Esophagus squamous epithelium (tissue), 5 donors: ENCODE measurements at regions not wholly inside any gene's neighbourhood (a gene's known extent, or its start where the extent isn't known, plus 50 kb on each side); places are given as distances from the start of the nearest gene placed in this dataset.

Experiments used
- DNase-seq: peaks from one replicate; lab custom pipeline; 2025; lab: John Stamatoyannopoulos, UW
- H3K27ac ChIP-seq, 4 donors: fragments of 200-600 bp; sonication (generic); one replicate each; pipeline ENCODE4 v1.5.1; 2016 to 2019; ENCODE audit warnings: mild to moderate bottlenecking in 1 of 4
- H3K27me3 ChIP-seq, 4 donors: fragments of 200-600 bp; sonication (generic); 1 replicate in 3 of 4; 2 replicates in 1 of 4; pipeline versions ENCODE4 v1.5.1 to v1.6.0; 2017 to 2021; ENCODE audit warnings: antibody characterized with exemption in 1 of 4
- H3K36me3 ChIP-seq, 3 donors: fragments of 200-600 bp; sonication (generic); one replicate each; pipeline ENCODE4 v1.5.1; 2016 to 2019
- H3K4me1 ChIP-seq, 3 donors: fragments of 200-600 bp; sonication (generic); one replicate each; pipeline ENCODE4 v1.5.1; 2017 to 2019
- H3K4me3 ChIP-seq, 4 donors: fragments of 200-600 bp; sonication (generic); 1 replicate in 3 of 4; 2 replicates in 1 of 4; pipeline ENCODE4 v1.5.1; 2016 to 2019; ENCODE audit warnings: mild to moderate bottlenecking in 2 of 4, moderate library complexity in 1 of 4
- H3K9me3 ChIP-seq, 3 donors: fragments of 200-600 bp; sonication (generic); one replicate each; pipeline ENCODE4 v1.5.1; 2016 to 2019
- POLR2A ChIP-seq, 4 donors: fragments of 450-650 bp; IDR thresholded peaks; one replicate each; pipeline ENCODE4 v1.6.1; 2017; ENCODE audit warnings: antibody characterized with exemption in 4 of 4, mild to moderate bottlenecking in 4 of 4, moderate library complexity in 3 of 4
- WGBS, 2 donors: methylation state at CpG; one replicate each; pipeline ENCODE4 v1.1.5; 2018; 5-methylcytosine and 5-hydroxymethylcytosine counted together
- intact Hi-C: fragments of 100-400 bp; cut with DNase I; formaldehyde crosslinking; loops from one replicate; pipeline ENCODE4 v1.15.0; 2022
- TF ChIP-seq, protein P1 (sequence below), 6 experiments: fragments of 450-650 bp in 4 of 6; fragments of 200-600 bp in 2 of 6; sonication (generic) in 2 of 6; IDR thresholded peaks; one replicate each; pipeline ENCODE4 v1.5.1; 2016 to 2019; ENCODE audit warnings: antibody characterized with exemption in 6 of 6, mild to moderate bottlenecking in 4 of 6, moderate library complexity in 4 of 6
- donor health status: DM: yes; HTN: yes; CAD: no.

DNA sequence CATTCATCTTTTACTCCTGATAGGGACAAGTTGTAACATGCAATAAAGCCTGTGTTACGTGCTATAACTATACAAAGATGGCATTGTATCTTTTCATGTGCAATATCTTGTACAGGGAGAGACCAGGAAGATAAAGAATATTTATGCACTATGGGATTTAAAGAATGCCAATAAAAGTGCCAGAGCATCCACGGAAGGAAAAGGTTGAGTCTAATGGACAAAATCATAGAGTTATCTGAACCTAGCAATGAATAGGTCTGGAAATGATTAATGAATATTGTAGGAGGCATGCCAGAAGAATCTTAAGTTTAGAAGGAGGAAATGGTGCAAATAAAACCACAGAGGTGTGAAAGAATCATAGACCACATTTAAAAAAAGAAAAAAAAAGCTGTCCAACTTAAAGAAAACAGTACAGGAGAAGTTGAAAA lies 263.9 kb downstream of the KCNC2 start:
- Histone ChIP-seq H3K27me3 (no peaks in the 10 kb centered on the region), H3K4me1 (no peaks in the 10 kb centered on the region), H3K4me3 (no peak overlapping the region), H3K27ac (no peak overlapping the region), H3K36me3 (no peaks in the 10 kb centered on the region), H3K9me3 (no peaks in the 10 kb centered on the region)
- WGBS, 2 donors, result 25 to 43% methylated on average over 2 of the region's 2 CpGs
- TF ChIP-seq POLR2A (IDR thresholded peaks at IDR 0.05), result no peak
- TF ChIP-seq, protein P1, sequence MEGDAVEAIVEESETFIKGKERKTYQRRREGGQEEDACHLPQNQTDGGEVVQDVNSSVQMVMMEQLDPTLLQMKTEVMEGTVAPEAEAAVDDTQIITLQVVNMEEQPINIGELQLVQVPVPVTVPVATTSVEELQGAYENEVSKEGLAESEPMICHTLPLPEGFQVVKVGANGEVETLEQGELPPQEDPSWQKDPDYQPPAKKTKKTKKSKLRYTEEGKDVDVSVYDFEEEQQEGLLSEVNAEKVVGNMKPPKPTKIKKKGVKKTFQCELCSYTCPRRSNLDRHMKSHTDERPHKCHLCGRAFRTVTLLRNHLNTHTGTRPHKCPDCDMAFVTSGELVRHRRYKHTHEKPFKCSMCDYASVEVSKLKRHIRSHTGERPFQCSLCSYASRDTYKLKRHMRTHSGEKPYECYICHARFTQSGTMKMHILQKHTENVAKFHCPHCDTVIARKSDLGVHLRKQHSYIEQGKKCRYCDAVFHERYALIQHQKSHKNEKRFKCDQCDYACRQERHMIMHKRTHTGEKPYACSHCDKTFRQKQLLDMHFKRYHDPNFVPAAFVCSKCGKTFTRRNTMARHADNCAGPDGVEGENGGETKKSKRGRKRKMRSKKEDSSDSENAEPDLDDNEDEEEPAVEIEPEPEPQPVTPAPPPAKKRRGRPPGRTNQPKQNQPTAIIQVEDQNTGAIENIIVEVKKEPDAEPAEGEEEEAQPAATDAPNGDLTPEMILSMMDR (IDR thresholded peaks at IDR 0.05), result no peak
- no peak for DNase-seq
- intact Hi-C loops, result no loop called here

DNA sequence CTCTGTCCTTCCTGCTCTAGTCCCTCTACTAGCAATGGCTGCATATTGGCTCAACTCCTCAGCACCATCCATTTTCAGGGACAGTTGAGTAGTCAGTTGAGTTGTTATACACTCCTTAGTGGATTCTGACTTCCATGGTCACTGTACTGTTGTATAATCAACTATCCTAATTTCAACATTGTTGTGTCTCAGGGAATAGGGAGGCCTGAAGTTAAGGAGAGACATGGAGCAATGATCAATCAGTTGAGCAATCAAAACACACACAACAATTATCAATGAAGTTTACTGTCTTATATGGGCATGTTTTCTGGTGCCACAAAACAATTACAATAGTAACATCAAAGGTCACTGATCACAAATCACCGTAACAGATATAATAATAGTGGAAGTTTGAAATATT lies 255.9 kb downstream of the KCNC2 start:
- Histone ChIP-seq H3K4me3 (no peak overlapping the region), H3K27ac (no peak overlapping the region), H3K27me3 (no peaks in the 10 kb centered on the region), H3K4me1 (no peaks in the 10 kb centered on the region), H3K9me3 (peaks cover 0 to 11% (median 7%) of the 10 kb centered on the region in 3 donors), H3K36me3 (no peaks in the 10 kb centered on the region)
- 80 to 88% methylated on average over 1 of the region's 1 CpG for WGBS, 2 donors
- intact Hi-C loops, result no loop called here
- TF ChIP-seq POLR2A (IDR thresholded peaks at IDR 0.05), result no peak
- no peak for DNase-seq

DNA sequence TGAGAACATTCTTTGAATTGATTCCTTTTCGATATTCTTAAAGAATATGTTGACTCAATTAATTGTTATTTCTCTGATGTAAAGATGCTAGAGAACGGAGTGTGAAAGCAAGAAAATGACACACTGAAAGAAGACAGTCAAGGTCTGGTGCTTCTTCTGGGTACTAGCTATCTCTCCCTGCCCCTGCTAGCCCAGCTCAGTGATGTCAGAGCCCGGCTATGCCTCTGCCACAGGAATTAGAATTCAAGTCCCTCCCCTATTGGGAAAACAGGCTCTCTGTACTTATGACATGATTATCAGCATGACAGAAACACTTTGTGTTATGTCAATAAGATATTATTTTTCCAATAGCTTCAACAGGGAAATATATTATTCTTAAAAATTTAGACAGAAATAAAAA lies 252.4 kb downstream of the KCNC2 start:
- Histone ChIP-seq H3K9me3 (peaks cover 0 to 11% (median 7%) of the 10 kb centered on the region in 3 donors), H3K27ac (no peak overlapping the region), H3K4me3 (no peak overlapping the region), H3K27me3 (no peaks in the 10 kb centered on the region), H3K36me3 (no peaks in the 10 kb centered on the region), H3K4me1 (no peaks in the 10 kb centered on the region)
- intact Hi-C loops, result no loop called here
- 77 to 79% methylated on average over 3 of the region's 3 CpGs for WGBS, 2 donors
- no peak for TF ChIP-seq POLR2A (IDR thresholded peaks at IDR 0.05)
- TF ChIP-seq, protein P1 (IDR thresholded peaks at IDR 0.05), result no peak
- no peak for DNase-seq

DNA sequence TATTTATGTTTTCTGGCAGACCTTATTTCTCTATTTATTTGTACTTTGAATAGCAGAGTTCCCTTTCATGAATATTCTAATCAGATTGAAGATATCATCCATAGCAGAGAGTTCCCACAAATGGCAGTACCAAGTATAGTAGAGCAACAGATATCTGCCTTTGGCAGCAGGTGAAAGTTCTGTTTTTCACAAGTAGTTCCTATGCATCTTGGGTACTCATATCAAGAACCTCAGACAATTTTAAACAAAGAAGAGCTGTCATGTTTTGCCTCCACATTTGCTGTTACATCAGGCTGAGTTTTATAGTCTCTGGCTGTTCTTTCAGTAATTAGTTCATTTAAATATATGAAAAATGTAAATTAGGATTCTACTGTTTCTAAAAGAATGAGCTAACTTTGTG lies 252.0 kb downstream of the KCNC2 start:
- intact Hi-C loops, result no loop called here
- Histone ChIP-seq H3K4me1 (no peaks in the 10 kb centered on the region), H3K36me3 (no peaks in the 10 kb centered on the region), H3K27ac (no peak overlapping the region), H3K27me3 (no peaks in the 10 kb centered on the region), H3K4me3 (no peak overlapping the region), H3K9me3 (peaks cover 0 to 11% (median 7%) of the 10 kb centered on the region in 3 donors)
- no peak for DNase-seq
- TF ChIP-seq, protein P1 (IDR thresholded peaks at IDR 0.05), result no peak
- TF ChIP-seq POLR2A (IDR thresholded peaks at IDR 0.05), result no peak

DNA sequence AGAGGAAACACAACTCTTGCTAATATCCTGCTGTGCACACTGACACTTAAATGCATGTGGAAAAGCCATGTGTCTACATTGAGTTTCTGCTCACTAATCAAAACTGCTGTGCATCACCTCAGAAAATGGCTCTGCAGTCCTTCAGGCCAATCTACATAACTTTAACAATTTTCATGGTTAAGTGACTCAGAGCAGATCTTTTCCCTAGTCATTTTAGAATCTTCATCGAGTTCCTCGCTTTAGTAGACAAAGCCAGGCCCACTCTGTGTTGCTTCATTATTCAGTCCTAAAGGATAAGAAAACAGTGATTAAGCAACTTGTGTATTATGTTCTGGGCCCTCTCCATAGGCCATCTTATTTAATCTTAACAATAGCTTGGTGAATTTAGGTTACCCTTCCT lies 250.0 kb downstream of the KCNC2 start:
- no peaks in the 10 kb centered on the region for H3K27me3 ChIP-seq
- H3K4me1 ChIP-seq, result no peaks in the 10 kb centered on the region
- TF ChIP-seq POLR2A (IDR thresholded peaks at IDR 0.05), result no peak
- TF ChIP-seq, protein P1 (IDR thresholded peaks at IDR 0.05), result no peak
- H3K9me3 ChIP-seq, result peaks cover 0 to 11% (median 7%) of the 10 kb centered on the region in 3 donors
- 83 to 90% methylated on average over 2 of the region's 2 CpGs for WGBS, 2 donors
- DNase-seq, result no peak
- no peak overlapping the region for H3K4me3 ChIP-seq
- intact Hi-C loops, result no loop called here
- no peak overlapping the region for H3K27ac ChIP-seq
- no peaks in the 10 kb centered on the region for H3K36me3 ChIP-seq

DNA sequence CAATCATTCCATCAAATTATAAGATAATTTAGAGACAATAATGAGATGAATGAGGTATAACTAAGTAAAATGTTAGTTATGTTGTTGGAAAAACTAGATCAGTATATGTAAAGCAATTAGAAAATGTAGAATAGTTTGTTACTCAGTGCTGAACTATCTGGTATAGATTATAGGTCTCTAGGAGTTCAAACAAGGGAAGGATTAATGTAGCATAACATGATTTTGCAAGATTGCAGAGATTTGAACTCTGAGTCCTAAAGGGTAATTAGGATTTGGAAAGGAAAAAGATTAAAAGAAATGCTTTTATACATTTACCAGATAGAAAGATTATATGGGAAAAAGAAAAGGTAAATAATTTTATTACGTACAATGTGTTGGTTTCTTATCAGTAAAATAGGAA lies 246.3 kb downstream of the KCNC2 start:
- DNase-seq, result no peak
- Histone ChIP-seq H3K4me3 (no peak overlapping the region), H3K9me3 (no peaks in the 10 kb centered on the region), H3K27me3 (no peaks in the 10 kb centered on the region), H3K27ac (no peak overlapping the region), H3K36me3 (no peaks in the 10 kb centered on the region), H3K4me1 (no peaks in the 10 kb centered on the region)
- 82 to 95% methylated on average over 1 of the region's 1 CpG for WGBS, 2 donors
- intact Hi-C loops, result no loop called here
- no peak for TF ChIP-seq POLR2A (IDR thresholded peaks at IDR 0.05)
